Neural progenitor cell (in vitro differentiated cells): ENCODE measurements at regions not wholly inside any gene's neighbourhood (a gene's known extent, or its start where the extent isn't known, plus 50 kb on each side); places are given as distances from the start of the nearest gene placed in this dataset.

ENCODE experiments used
- DNase-seq: peaks from one replicate; pipeline ENCODE4 v3.0.0-alpha.2; 2016; ENCODE audit warnings: low spot score
- H2AFZ ChIP-seq: fragments of 200-600 bp; sonication (generic); replicated peaks from 2 replicates; pipeline ENCODE4 v1.6.1; 2016; ENCODE audit warnings: antibody characterized with exemption
- H3F3A ChIP-seq: fragments of 200-600 bp; sonication (generic); 2 replicates; pipeline ENCODE4 v1.6.1; 2016; ENCODE audit warnings: antibody characterized with exemption, low read depth
- H3K27ac ChIP-seq: fragments of 200-600 bp; sonication (generic); 2 replicates; pipeline ENCODE4 v1.5.1; 2016; ENCODE audit warnings: mild to moderate bottlenecking
- H3K27me3 ChIP-seq: fragments of 200-600 bp; sonication (generic); 2 replicates; pipeline ENCODE4 v1.6.1; 2016; ENCODE audit warnings: mild to moderate bottlenecking, moderate library complexity
- H3K36me3 ChIP-seq: fragments of 200-600 bp; sonication (generic); 2 replicates; pipeline ENCODE4 v1.5.1; 2016
- H3K4me1 ChIP-seq: fragments of 200-600 bp; sonication (generic); 2 replicates; pipeline ENCODE4 v1.6.1; 2016; ENCODE audit warnings: mixed run types
- H3K4me2 ChIP-seq: fragments of 200-600 bp; sonication (generic); 2 replicates; pipeline ENCODE4 v1.6.1; 2016
- H3K4me3 ChIP-seq: fragments of 200-600 bp; sonication (generic); 2 replicates; pipeline ENCODE4 v1.5.1; 2016
- H3K79me2 ChIP-seq: fragments of 200-600 bp; sonication (generic); 2 replicates; pipeline ENCODE4 v1.6.1; 2016; ENCODE audit warnings: low read depth
- H3K9ac ChIP-seq: fragments of 200-600 bp; sonication (generic); 2 replicates; pipeline ENCODE4 v1.6.1; 2016
- H3K9me3 ChIP-seq: fragments of 200-600 bp; sonication (generic); 2 replicates; pipeline ENCODE4 v1.5.1; 2016; ENCODE audit warnings: low read depth
- H4K20me1 ChIP-seq: fragments of 200-600 bp; sonication (generic); 2 replicates; pipeline ENCODE4 v1.6.1; 2016; ENCODE audit warnings: low read depth
- H3K27ac Mint-ChIP-seq: 3 replicates; pipeline ENCODE4 v1.8.0; 2021; ENCODE audit warnings: mixed read lengths
- H3K27me3 Mint-ChIP-seq: 2 replicates; pipeline ENCODE4 v1.8.0; 2022; ENCODE audit warnings: low read depth, mild to moderate bottlenecking, inconsistent platforms, moderate library complexity, mixed read lengths; ENCODE audit not compliant: insufficient read depth
- H3K36me3 Mint-ChIP-seq: 3 replicates; pipeline ENCODE4 v1.8.0; 2021; ENCODE audit warnings: mixed read lengths
- H3K4me1 Mint-ChIP-seq: 3 replicates; pipeline ENCODE4 v1.8.0; 2021; ENCODE audit warnings: mixed read lengths
- H3K4me3 Mint-ChIP-seq: 3 replicates; pipeline ENCODE4 v1.8.0; 2021; ENCODE audit warnings: mild to moderate bottlenecking, moderate library complexity, mixed read lengths
- H3K9me3 Mint-ChIP-seq: 3 replicates; pipeline ENCODE4 v1.8.0; 2020; ENCODE audit warnings: mixed read lengths
- CTCF ChIP-seq: fragments of 200-600 bp; sonication (generic); IDR thresholded peaks from 2 replicates; pipeline ENCODE4 v1.5.1; 2017; ENCODE audit warnings: antibody characterized with exemption, mild to moderate bottlenecking
- EZH2 ChIP-seq: fragments of 200-600 bp; sonication (generic); IDR thresholded peaks from 2 replicates; pipeline ENCODE4 v1.6.1; 2017; ENCODE audit warnings: antibody characterized with exemption, mild to moderate bottlenecking, moderate library complexity
- EZH2phosphoT487 ChIP-seq: fragments of 200-600 bp; sonication (generic); IDR thresholded peaks from 2 replicates; pipeline ENCODE4 v1.6.1; 2017; ENCODE audit warnings: antibody characterized with exemption

GRCh38 chr22:26921726-26922125, 264.3 kb downstream of the MIAT start:
- Mint-ChIP-seq H3K27me3 (peaks cover 21% of the 10 kb centered on the region), H3K4me3 (no peak overlapping the region), H3K4me1 (peaks cover 13% of the 10 kb centered on the region), H3K27ac (no peak overlapping the region), H3K9me3 (no peaks in the 10 kb centered on the region), H3K36me3 (no peaks in the 10 kb centered on the region)
- DNase-seq, result no peak
- Histone ChIP-seq H3K4me1 (no peaks in the 10 kb centered on the region), H3K79me2 (no peaks in the 10 kb centered on the region), H3K4me2 (no peak overlapping the region), H2AFZ (no peak overlapping the region), H3F3A (no peaks in the 10 kb centered on the region), H3K36me3 (no peaks in the 10 kb centered on the region), H4K20me1 (peaks cover 5% of the 10 kb centered on the region), H3K9ac (no peak overlapping the region), H3K9me3 (no peaks in the 10 kb centered on the region), H3K27ac (no peak overlapping the region), H3K4me3 (no peak overlapping the region), H3K27me3 (peaks cover 11% of the 10 kb centered on the region)
- TF ChIP-seq EZH2, result no peak
- TF ChIP-seq EZH2phosphoT487, result no peak
- TF ChIP-seq CTCF, result no peak

GRCh38 chr22:26922806-26923205, 265.4 kb downstream of the MIAT start:
- peaks cover 21% of the 10 kb centered on the region for H3K27me3 Mint-ChIP-seq
- Histone ChIP-seq H3K27ac (no peak overlapping the region), H3K4me1 (no peaks in the 10 kb centered on the region), H3K9me3 (no peaks in the 10 kb centered on the region), H4K20me1 (peaks cover 5% of the 10 kb centered on the region), H3K4me3 (no peak overlapping the region), H3K27me3 (peaks cover 16% of the 10 kb centered on the region), H3K9ac (no peak overlapping the region), H2AFZ (no peak overlapping the region), H3F3A (no peaks in the 10 kb centered on the region), H3K36me3 (no peaks in the 10 kb centered on the region), H3K4me2 (no peak overlapping the region), H3K79me2 (no peaks in the 10 kb centered on the region)
- no peaks in the 10 kb centered on the region for H3K36me3 Mint-ChIP-seq
- no peak overlapping the region for H3K4me3 Mint-ChIP-seq
- H3K4me1 Mint-ChIP-seq, result peaks cover 13% of the 10 kb centered on the region
- H3K9me3 Mint-ChIP-seq, result no peaks in the 10 kb centered on the region
- H3K27ac Mint-ChIP-seq, result no peak overlapping the region
- peak; percentile 66 for DNase-seq
- TF ChIP-seq EZH2phosphoT487 (no peak), CTCF (no peak), EZH2 (no peak)

GRCh38 chr22:26923531-26923930, 266.1 kb downstream of the MIAT start:
- Mint-ChIP-seq H3K4me1 (peaks cover 13% of the 10 kb centered on the region), H3K9me3 (no peaks in the 10 kb centered on the region), H3K27me3 (peaks cover 25% of the 10 kb centered on the region), H3K36me3 (no peaks in the 10 kb centered on the region), H3K27ac (no peak overlapping the region), H3K4me3 (no peak overlapping the region)
- Histone ChIP-seq H3F3A (no peaks in the 10 kb centered on the region), H3K79me2 (no peaks in the 10 kb centered on the region), H3K9ac (no peak overlapping the region), H3K27me3 (peaks cover 20% of the 10 kb centered on the region), H3K9me3 (no peaks in the 10 kb centered on the region), H2AFZ (no peak overlapping the region), H3K4me2 (no peak overlapping the region), H4K20me1 (peaks cover 5% of the 10 kb centered on the region), H3K27ac (no peak overlapping the region), H3K4me3 (no peak overlapping the region), H3K4me1 (no peaks in the 10 kb centered on the region), H3K36me3 (no peaks in the 10 kb centered on the region)
- TF ChIP-seq EZH2phosphoT487 (no peak), CTCF (no peak), EZH2 (no peak)
- no peak for DNase-seq
